PC-9 (cell line): ENCODE measurements at regions not wholly inside any gene's neighbourhood (a gene's known extent, or its start where the extent isn't known, plus 50 kb on each side); places are given as distances from the start of the nearest gene placed in this dataset.

Experiments
- BruUV-seq: library from RNA; stranded (reverse); fragments of 400-500 nt; replicated peaks from 2 replicates; lab custom pipeline; 2021; lab: Mats Ljungman, UMichigan
- CTCF ChIA-PET: fragments of 300-600 bp; sonication (Branson Sonifier 250); formaldehyde crosslinking; loops from one replicate; lab custom pipeline; 2022; ENCODE audit warnings: antibody characterized with exemption; lab: Charles Lee
- POLR2A ChIA-PET: fragments of 300-600 bp; sonication (Branson Sonifier 250); formaldehyde crosslinking; loops from one replicate; lab custom pipeline; 2022; ENCODE audit warnings: antibody characterized with exemption; ENCODE audit not compliant: unreplicated experiment; lab: Charles Lee
- DNase-seq, 2 experiments: peaks; one replicate each; pipeline versions ENCODE4 v3.0.0 to v3.0.0-alpha.2; 2015 to 2022; ENCODE audit warnings: mixed read lengths in 1 of 2
- H2AFZ ChIP-seq: fragments of 200-600 bp; sonication (generic); 2 replicates; pipeline ENCODE4 v1.8.1; 2017; ENCODE audit warnings: antibody characterized with exemption
- H3F3A ChIP-seq: fragments of 200-600 bp; sonication (generic); 2 replicates; pipeline ENCODE4 v1.8.1; 2017; ENCODE audit warnings: antibody characterized with exemption, mild to moderate bottlenecking, low read depth; ENCODE audit not compliant: insufficient read depth
- H3K27ac ChIP-seq: fragments of 200-600 bp; sonication (generic); 2 replicates; pipeline ENCODE4 v1.6.1; 2016; ENCODE audit warnings: mixed run types
- H3K27me3 ChIP-seq: fragments of 200-600 bp; sonication (generic); 2 replicates; pipeline ENCODE4 v1.6.1; 2016; ENCODE audit warnings: low read depth, mixed run types; ENCODE audit not compliant: insufficient read depth
- H3K36me3 ChIP-seq: fragments of 200-600 bp; sonication (generic); 2 replicates; pipeline ENCODE4 v1.6.1; 2016; ENCODE audit warnings: low read depth, mixed run types
- H3K4me1 ChIP-seq: fragments of 200-600 bp; sonication (generic); replicated peaks from 2 replicates; pipeline ENCODE4 v1.6.1; 2016; ENCODE audit warnings: mixed run types; ENCODE audit not compliant: insufficient read depth
- H3K4me2 ChIP-seq: fragments of 200-600 bp; sonication (generic); 2 replicates; pipeline ENCODE4 v1.6.1; 2017; ENCODE audit warnings: mixed run types
- H3K4me3 ChIP-seq: fragments of 200-600 bp; sonication (generic); 2 replicates; pipeline ENCODE4 v1.6.1; 2016; ENCODE audit warnings: mixed run types
- H3K79me2 ChIP-seq: fragments of 200-600 bp; sonication (generic); 2 replicates; pipeline ENCODE4 v1.6.1; 2017; ENCODE audit warnings: low read depth, mixed run types
- H3K9me2 ChIP-seq: fragments of 200-600 bp; sonication (generic); 2 replicates; pipeline ENCODE4 v1.8.1; 2017; ENCODE audit warnings: mild to moderate bottlenecking; ENCODE audit not compliant: insufficient read depth
- H3K9me3 ChIP-seq: fragments of 200-600 bp; sonication (generic); 2 replicates; pipeline ENCODE4 v1.8.1; 2016; ENCODE audit warnings: low read depth; ENCODE audit not compliant: insufficient read depth
- H4K20me1 ChIP-seq: fragments of 200-600 bp; sonication (generic); 2 replicates; pipeline ENCODE4 v1.8.1; 2017; ENCODE audit not compliant: insufficient read depth
- CTCF ChIP-seq: fragments of 200-600 bp; sonication (generic); conservative IDR thresholded peaks from 2 replicates; pipeline ENCODE4 v1.6.1; 2017; ENCODE audit warnings: mixed run types, antibody characterized with exemption, mild to moderate bottlenecking, moderate library complexity
- EZH2 ChIP-seq: fragments of 200-600 bp; sonication (generic); IDR thresholded peaks from 2 replicates; pipeline ENCODE4 v1.8.0; 2017; ENCODE audit warnings: antibody characterized with exemption, low read depth
- intact Hi-C: fragments of 100-400 bp; cut with micrococcal nuclease; formaldehyde crosslinking; loops from one replicate; pipeline ENCODE4 v1.10.0; 2022; ENCODE audit not compliant: unreplicated experiment

- TF ChIP-seq CTCF (no peak), EZH2 (no peak)
- ChIA-PET CTCF (no interaction called here), POLR2A (no interaction called here)
- Histone ChIP-seq H3F3A (no peaks in the 10 kb centered on the region), H3K79me2 (no peaks in the 10 kb centered on the region), H3K27me3 (no peaks in the 10 kb centered on the region), H3K4me2 (no peak overlapping the region), H4K20me1 (no peaks in the 10 kb centered on the region), H3K27ac (no peak overlapping the region), H3K9me3 (no peaks in the 10 kb centered on the region), H3K9me2 (no peaks in the 10 kb centered on the region), H3K4me3 (no peak overlapping the region), H3K36me3 (no peaks in the 10 kb centered on the region), H3K4me1 (no peaks in the 10 kb centered on the region), H2AFZ (no peak overlapping the region)
- DNase-seq: no peak
- intact Hi-C loops: no loop called here
- BruUV-seq: no TSS peak
Measured at GRCh38 chr7:57204411-57204811, 72.2 kb upstream of the ZNF479 start.

DNA sequence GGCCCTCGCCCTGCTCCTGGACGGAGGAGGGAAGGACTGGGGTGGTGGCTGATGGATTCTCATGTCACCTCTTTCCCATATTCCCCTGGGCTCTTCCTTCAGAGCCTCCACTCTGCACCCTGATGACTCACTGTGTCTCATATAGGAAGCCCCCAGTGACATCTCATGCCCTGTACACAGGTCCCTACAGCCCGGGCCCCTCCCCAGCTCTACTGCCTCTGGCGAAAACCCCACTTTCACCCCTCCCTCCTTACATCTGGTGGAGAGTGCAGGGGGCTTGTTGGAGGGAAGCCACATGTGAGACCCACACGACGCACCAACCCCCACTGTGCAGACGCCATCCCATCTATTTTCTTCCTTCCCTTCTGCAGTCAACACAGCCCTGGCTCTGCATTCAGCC, 72.8 kb upstream of the ZNF479 start:
- H3K27ac ChIP-seq: no peak overlapping the region
- no peaks in the 10 kb centered on the region for H3K4me1 ChIP-seq
- no peaks in the 10 kb centered on the region for H3K79me2 ChIP-seq
- H2AFZ ChIP-seq: no peak overlapping the region
- no peaks in the 10 kb centered on the region for H3K27me3 ChIP-seq
- no peaks in the 10 kb centered on the region for H3K9me3 ChIP-seq
- H3K36me3 ChIP-seq: no peaks in the 10 kb centered on the region
- CTCF ChIA-PET: no interaction called here
- BruUV-seq: no TSS peak
- H3K4me3 ChIP-seq: no peak overlapping the region
- H3F3A ChIP-seq: no peaks in the 10 kb centered on the region
- no peaks in the 10 kb centered on the region for H4K20me1 ChIP-seq
- TF ChIP-seq EZH2 (no peak), CTCF (no peak)
- no peak overlapping the region for H3K4me2 ChIP-seq
- intact Hi-C loops: no loop called here
- POLR2A ChIA-PET: no interaction called here
- no peaks in the 10 kb centered on the region for H3K9me2 ChIP-seq
- DNase-seq: no peak

- intact Hi-C loops: no loop called here
- H3K36me3 ChIP-seq: no peaks in the 10 kb centered on the region
- H3K4me1 ChIP-seq: no peaks in the 10 kb centered on the region
- TF ChIP-seq EZH2 (no peak), CTCF (no peak)
- H3K27ac ChIP-seq: no peak overlapping the region
- no peaks in the 10 kb centered on the region for H3K9me3 ChIP-seq
- DNase-seq: no peak
- H3K79me2 ChIP-seq: no peaks in the 10 kb centered on the region
- H3K9me2 ChIP-seq: no peaks in the 10 kb centered on the region
- no peak overlapping the region for H2AFZ ChIP-seq
- BruUV-seq: no TSS peak
- no peak overlapping the region for H3K4me3 ChIP-seq
- H3K27me3 ChIP-seq: 0 out of 2 replicates have a peak, but pooled peaks cover 1% of the 10 kb centered on the region
- H3K4me2 ChIP-seq: no peak overlapping the region
- CTCF ChIA-PET: no interaction called here
- no peaks in the 10 kb centered on the region for H4K20me1 ChIP-seq
- no peaks in the 10 kb centered on the region for H3F3A ChIP-seq
- POLR2A ChIA-PET: no interaction called here
Measured at GRCh38 chr7:57207836-57208235, 75.6 kb upstream of the ZNF479 start.
